Mesenchymal stem cell (in vitro differentiated cells and primary cell): ENCODE measurements at regions not wholly inside any gene's neighbourhood (a gene's known extent, or its start where the extent isn't known, plus 50 kb on each side); places are given as distances from the start of the nearest gene placed in this dataset.
"Not testable (repeated sequence)": the region's sequence is repeated elsewhere in the genome, so short reads cannot be mapped to it uniquely, and the experiment has no call there.

Experiments used
- DNase-seq: peaks from one replicate; pipeline ENCODE4 v3.0.0-alpha.2; 2013
- H2AFZ ChIP-seq: one replicate; pipeline ENCODE4 v1.6.1; 2013; ENCODE audit warnings: low read depth, mild to moderate bottlenecking, control low read depth, inconsistent platforms, low read length, moderate library complexity
- H2AK5ac ChIP-seq: 2 replicates; pipeline ENCODE4 v1.6.1; 2013; ENCODE audit warnings: low read length, moderate library complexity, mild to moderate bottlenecking, inconsistent platforms; ENCODE audit not compliant: severe bottlenecking
- H2BK120ac ChIP-seq: one replicate; pipeline ENCODE4 v1.6.1; 2013; ENCODE audit warnings: low read depth, mild to moderate bottlenecking, inconsistent platforms, low read length, moderate library complexity
- H2BK12ac ChIP-seq, 2 experiments: one replicate each; pipeline ENCODE4 v1.6.1; 2013; ENCODE audit warnings: inconsistent platforms in 2 of 2, low read length in 2 of 2, mild to moderate bottlenecking in 2 of 2, moderate library complexity in 2 of 2, control low read depth in 1 of 2
- H2BK15ac ChIP-seq: one replicate; pipeline ENCODE4 v1.6.1; 2013; ENCODE audit warnings: mild to moderate bottlenecking, low read depth, inconsistent platforms; ENCODE audit not compliant: poor library complexity, severe bottlenecking
- H2BK5ac ChIP-seq: 2 replicates; pipeline ENCODE4 v1.6.1; 2013; ENCODE audit warnings: low read depth, mild to moderate bottlenecking, low read length, control low read depth, inconsistent platforms; ENCODE audit not compliant: poor library complexity, severe bottlenecking
- H3K14ac ChIP-seq, 2 experiments: one replicate each; pipeline ENCODE4 v1.6.1; 2013; ENCODE audit warnings: inconsistent platforms in 2 of 2, low read length in 2 of 2, control low read depth in 1 of 2, mild to moderate bottlenecking in 1 of 2, moderate library complexity in 1 of 2
- H3K18ac ChIP-seq, 2 experiments: one replicate each; pipeline ENCODE4 v1.6.1; 2013; ENCODE audit warnings: inconsistent platforms in 2 of 2, low read length in 2 of 2, control low read depth in 1 of 2, low read depth in 1 of 2, mild to moderate bottlenecking in 1 of 2
- H3K23ac ChIP-seq, 2 experiments: one replicate each; pipeline ENCODE4 v1.6.1; 2013; ENCODE audit warnings: inconsistent platforms in 2 of 2, low read length in 2 of 2, mild to moderate bottlenecking in 2 of 2, moderate library complexity in 2 of 2, control low read depth in 1 of 2
- H3K27ac ChIP-seq: 2 replicates; pipeline ENCODE4 v1.5.1; 2013; ENCODE audit warnings: mild to moderate bottlenecking, moderate library complexity, low read length, control low read depth, inconsistent platforms; ENCODE audit not compliant: poor library complexity, severe bottlenecking
- H3K27me3 ChIP-seq, 2 experiments: 2 replicates each; pipeline versions ENCODE4 v1.6.1 to v1.7.0; 2013; ENCODE audit warnings: low read length in 2 of 2, mild to moderate bottlenecking in 2 of 2, moderate library complexity in 2 of 2, control low read depth in 1 of 2, inconsistent platforms in 1 of 2; ENCODE audit not compliant: control insufficient read depth in 1 of 2, insufficient read depth in 1 of 2
- H3K36me3 ChIP-seq, 2 experiments: 2 replicates each; pipeline versions ENCODE4 v1.6.1 to v1.7.0; 2013; ENCODE audit warnings: low read length in 2 of 2, control low read depth in 1 of 2, inconsistent platforms in 1 of 2, low read depth in 1 of 2, mild to moderate bottlenecking in 1 of 2; ENCODE audit not compliant: insufficient read depth in 2 of 2, control insufficient read depth in 1 of 2
- H3K4ac ChIP-seq, 2 experiments: one replicate each; pipeline ENCODE4 v1.6.1; 2013; ENCODE audit warnings: inconsistent platforms in 2 of 2, low read length in 2 of 2, mild to moderate bottlenecking in 2 of 2, moderate library complexity in 2 of 2, control low read depth in 1 of 2, low read depth in 1 of 2
- H3K4me1 ChIP-seq: 2 replicates; pipeline ENCODE4 v1.6.1; 2013; ENCODE audit warnings: low read depth, low read length, control low read depth; ENCODE audit not compliant: control insufficient read depth, insufficient read depth
- H3K4me2 ChIP-seq: 2 replicates; pipeline ENCODE4 v1.6.1; 2013; ENCODE audit warnings: low read length, mild to moderate bottlenecking, inconsistent platforms; ENCODE audit not compliant: poor library complexity, severe bottlenecking
- H3K4me3 ChIP-seq, 2 experiments: 2 replicates each; pipeline versions ENCODE4 v1.5.1 to v1.7.0; 2013; ENCODE audit warnings: low read length in 2 of 2, mild to moderate bottlenecking in 2 of 2, control low read depth in 1 of 2, low read depth in 1 of 2; ENCODE audit not compliant: insufficient read depth in 1 of 2
- H3K79me1 ChIP-seq: replicated peaks from 2 replicates; pipeline ENCODE4 v1.6.1; 2013; ENCODE audit warnings: mild to moderate bottlenecking, control low read depth, low read length, inconsistent platforms; ENCODE audit not compliant: poor library complexity, severe bottlenecking
- H3K9ac ChIP-seq: 2 replicates; pipeline ENCODE4 v1.7.0; 2013; ENCODE audit warnings: mild to moderate bottlenecking, low read length, moderate library complexity
- H3K9me3 ChIP-seq: 2 replicates; pipeline ENCODE4 v1.7.0; 2013; ENCODE audit warnings: mild to moderate bottlenecking, low read length; ENCODE audit not compliant: control insufficient read depth
- H4K8ac ChIP-seq: one replicate; pipeline ENCODE4 v1.6.1; 2013; ENCODE audit warnings: inconsistent platforms, mild to moderate bottlenecking, low read length, moderate library complexity
- H4K91ac ChIP-seq: one replicate; pipeline ENCODE4 v1.6.1; 2013; ENCODE audit warnings: mild to moderate bottlenecking, low read length, inconsistent platforms
- WGBS: methylation state at CpG from one replicate; pipeline ENCODE4 v1.1.7; 2013; ENCODE audit warnings: mixed read lengths; 5-methylcytosine and 5-hydroxymethylcytosine counted together

- Histone ChIP-seq H2BK120ac (no peak overlapping the region), H3K4me1 (no peaks in the 10 kb centered on the region), H3K9me3 (no peaks in the 10 kb centered on the region), H3K23ac (no peak overlapping the region), H3K4me2 (no peak overlapping the region), H2AK5ac (no peak overlapping the region), H3K36me3 (no peaks in the 10 kb centered on the region), H4K91ac (no peak overlapping the region), H4K8ac (no peak overlapping the region), H3K18ac (no peak overlapping the region), H3K27ac (no peak overlapping the region), H3K14ac (no peak overlapping the region), H2BK15ac (no peak overlapping the region), H3K27me3 (no peaks in the 10 kb centered on the region), H2BK5ac (no peak overlapping the region), H3K4ac (no peak overlapping the region), H3K4me3 (no peak overlapping the region), H3K79me1 (no peaks in the 10 kb centered on the region), H2AFZ (no peak overlapping the region), H2BK12ac (no peak overlapping the region), H3K9ac (no peak overlapping the region)
- WGBS, result 92% methylated on average over 4 of the region's 4 CpGs
- no peak for DNase-seq
These were observed 1283.8 kb upstream of the PABPC4L start for GRCh38 chr4:135485371-135485770.

GRCh38 chr4:135476272-135476671, 1274.7 kb upstream of the PABPC4L start:
- 90% methylated on average over 2 of the region's 2 CpGs for WGBS
- Histone ChIP-seq H3K4me2 (no peak overlapping the region), H3K9ac (no peak overlapping the region), H3K27me3 (no peaks in the 10 kb centered on the region), H3K4me3 (no peak overlapping the region), H2BK5ac (no peak overlapping the region), H4K91ac (no peak overlapping the region), H2BK12ac (no peak overlapping the region), H4K8ac (no peak overlapping the region), H3K79me1 (no peaks in the 10 kb centered on the region), H2BK120ac (no peak overlapping the region), H3K4ac (no peak overlapping the region), H3K18ac (no peak overlapping the region), H3K23ac (no peak overlapping the region), H3K14ac (no peak overlapping the region), H2AK5ac (no peak overlapping the region), H3K36me3 (no peaks in the 10 kb centered on the region), H3K9me3 (peaks cover 6% of the 10 kb centered on the region), H3K27ac (no peak overlapping the region), H2BK15ac (no peak overlapping the region), H2AFZ (no peak overlapping the region), H3K4me1 (no peaks in the 10 kb centered on the region)
- DNase-seq, result no peak

- H3K27me3 ChIP-seq, result no peaks in the 10 kb centered on the region
- no peak overlapping the region for H3K14ac ChIP-seq
- H4K8ac ChIP-seq, result no peak overlapping the region
- H3K27ac ChIP-seq, result no peak overlapping the region
- no peak overlapping the region for H2BK12ac ChIP-seq
- no peak overlapping the region for H3K4ac ChIP-seq
- no peak for DNase-seq
- H3K4me3 ChIP-seq, result no peak overlapping the region
- no peak overlapping the region for H2BK5ac ChIP-seq
- no peak overlapping the region for H2AFZ ChIP-seq
- no peak overlapping the region for H3K18ac ChIP-seq
- H3K4me1 ChIP-seq, result no peaks in the 10 kb centered on the region
- H2BK15ac ChIP-seq, result no peak overlapping the region
- no peak overlapping the region for H3K9ac ChIP-seq
- no peaks in the 10 kb centered on the region for H3K36me3 ChIP-seq
- peaks cover 4% of the 10 kb centered on the region for H3K9me3 ChIP-seq
- H4K91ac ChIP-seq, result no peak overlapping the region
- no peak overlapping the region for H2AK5ac ChIP-seq
- no peaks in the 10 kb centered on the region for H3K79me1 ChIP-seq
- no peak overlapping the region for H3K4me2 ChIP-seq
- H2BK120ac ChIP-seq, result no peak overlapping the region
- H3K23ac ChIP-seq, result no peak overlapping the region
- 81% methylated on average over 4 of the region's 7 CpGs for WGBS
These were observed 1262.7 kb upstream of the PABPC4L start for GRCh38 chr4:135464311-135464710.

- H3K4me2 ChIP-seq, H3K79me1 ChIP-seq, H3K9ac ChIP-seq, H3K14ac ChIP-seq, H3K27ac ChIP-seq, H4K91ac ChIP-seq, H3K27me3 ChIP-seq, H3K23ac ChIP-seq, H2AFZ ChIP-seq, H2BK120ac ChIP-seq, H2BK12ac ChIP-seq, H3K4me3 ChIP-seq, H3K4ac ChIP-seq, H2BK5ac ChIP-seq, H4K8ac ChIP-seq, H2AK5ac ChIP-seq, H3K36me3 ChIP-seq, H3K4me1 ChIP-seq, H3K18ac ChIP-seq, DNase-seq, H2BK15ac ChIP-seq, H3K9me3 ChIP-seq: not testable (repeated sequence)
- 92% methylated on average over 14 of the region's 22 CpGs for WGBS
These were observed 1246.0 kb upstream of the PABPC4L start for GRCh38 chr4:135447598-135447997.
